ENCODE measurements at regions not wholly inside any gene's neighbourhood (a gene's known extent, or its start where the extent isn't known, plus 50 kb on each side); places are given as distances from the start of the nearest gene placed in this dataset.

DNA sequence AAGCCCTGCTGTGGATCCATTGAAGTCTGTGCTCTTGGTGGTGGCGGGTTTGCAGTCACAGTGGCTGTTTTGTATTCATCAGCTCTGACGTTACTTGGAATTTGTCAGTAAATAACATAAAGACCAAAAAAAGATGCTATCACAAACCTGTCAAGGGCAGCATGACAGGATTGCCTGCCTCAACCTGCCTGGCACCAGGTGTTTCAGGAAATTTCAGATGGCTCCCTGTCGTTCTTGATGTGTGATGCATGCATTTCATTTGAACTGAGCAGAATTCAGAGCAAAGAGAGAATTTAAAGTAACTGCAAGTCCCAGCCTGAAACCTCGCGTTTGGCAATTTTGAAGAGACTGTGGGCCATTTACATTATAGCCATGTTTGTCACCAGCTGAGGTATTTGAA, 50.3 kb upstream of the EPC2 start:
- Histone ChIP-seq H3K4me2 (ENCODE audit: extremely low read depth, insufficient read depth, low read length) (no peak overlapping the region), H4K20me1 (ENCODE audit: control insufficient read depth, extremely low read depth, insufficient read depth, low read length) (no peaks in the 10 kb centered on the region), H3K36me3 (ENCODE audit: control insufficient read depth, insufficient read depth, low read length) (no peaks in the 10 kb centered on the region), H3K9ac (ENCODE audit: insufficient read depth, low read length) (no peak overlapping the region), H3K9me3 (ENCODE audit: control insufficient read depth, insufficient read depth, low read depth, low read length) (no peaks in the 10 kb centered on the region), H3K27me3 (ENCODE audit: control insufficient read depth, insufficient read depth, low read length) (no peaks in the 10 kb centered on the region), H3K79me2 (ENCODE audit: control insufficient read depth, insufficient read depth, low read length) (no peaks in the 10 kb centered on the region), H2AFZ (ENCODE audit: low read length) (no peak overlapping the region), H3K4me1 (ENCODE audit: control insufficient read depth, extremely low read depth, insufficient read depth, low read length) (no peaks in the 10 kb centered on the region), H3K4me3 (replicated peaks in 1 of 4; ENCODE audit: control extremely low read depth in 1 of 4, insufficient read depth in 1 of 4, low read depth in 3 of 4, low read length in 4 of 4) (no peak overlapping the region), H3K27ac (ENCODE audit: insufficient read depth, low read length) (no peak overlapping the region)
- TF ChIP-seq EZH2 (IDR thresholded peaks at IDR 0.05; ENCODE audit: low read length, missing control alignments) (no peak), CTCF (conservative IDR thresholded peaks at IDR 0.05 in 1 of 2, IDR thresholded peaks at IDR 0.05 in 1 of 2; ENCODE audit: low read depth in 1 of 2, low read length in 2 of 2) (no peak)
- DNase-seq (ENCODE audit: low read depth in 2 of 2): no peak

Data from fibroblast of lung (primary cell).